NCI-H510A treated with DMSO at 0.1 percent for 48 hours (cell line): ENCODE measurements at regions not wholly inside any gene's neighbourhood (a gene's known extent, or its start where the extent isn't known, plus 50 kb on each side); places are given as distances from the start of the nearest gene placed in this dataset.
"Not testable (repeated sequence)": the region's sequence is repeated elsewhere in the genome, so short reads cannot be mapped to it uniquely, and the experiment has no call there.

Experiments used
- DNase-seq: peaks from one replicate; lab custom pipeline; 2025; lab: John Stamatoyannopoulos, UW

DNA sequence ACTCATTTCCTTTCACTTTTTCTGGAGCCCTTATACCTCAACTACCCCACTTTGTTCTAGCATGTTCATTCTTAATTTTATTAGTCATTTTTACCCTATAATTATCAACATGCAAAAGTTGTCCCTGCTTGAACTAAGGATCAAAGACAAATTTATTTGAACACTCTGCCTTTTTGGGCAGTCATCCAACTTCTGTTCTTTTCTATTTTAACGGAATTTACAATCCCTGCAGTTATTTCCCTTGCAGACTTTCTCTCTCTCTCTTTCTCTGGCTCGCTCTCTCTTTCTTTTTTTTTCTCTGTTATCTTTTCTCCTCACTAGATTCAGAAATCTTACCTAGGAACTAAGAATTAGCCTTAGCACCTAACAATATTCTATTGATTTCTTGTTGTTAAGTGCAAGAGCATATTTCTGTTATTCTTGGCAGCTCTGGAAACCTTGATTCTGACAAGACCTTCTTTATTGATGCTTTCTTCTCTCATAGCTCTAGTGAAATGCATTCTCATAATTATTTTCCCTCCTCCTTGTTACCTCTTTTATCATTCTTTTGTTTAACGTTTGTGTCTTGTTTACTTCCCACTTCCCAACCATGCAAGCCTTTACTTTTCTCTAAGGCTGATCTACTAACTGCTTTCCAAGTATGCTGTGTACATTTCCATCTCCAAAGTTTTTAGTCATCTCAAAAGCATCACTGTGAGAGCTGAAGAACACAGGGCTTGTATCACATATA lies 951.6 kb downstream of the DIPK2A start:
- DNase-seq, result no peak

DNA sequence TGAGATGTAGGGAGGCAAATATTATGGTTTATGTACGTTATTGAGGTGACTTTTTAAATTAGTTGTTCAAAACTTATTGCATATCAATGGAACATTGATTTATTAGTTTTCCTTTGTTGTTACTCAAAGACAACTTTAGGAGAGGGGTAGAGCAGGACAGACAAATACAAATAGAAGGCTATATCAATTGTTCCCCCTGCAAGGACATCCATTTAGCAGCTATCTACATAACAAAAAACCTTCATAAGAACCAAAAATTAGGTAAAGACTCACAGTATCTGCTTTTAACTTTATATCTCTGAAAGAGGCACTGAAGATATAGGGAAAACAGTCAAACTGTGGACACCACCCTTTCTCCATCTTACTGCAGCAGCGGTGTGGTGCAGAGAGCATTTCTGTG lies 958.8 kb downstream of the DIPK2A start:
- no peak for DNase-seq

DNA sequence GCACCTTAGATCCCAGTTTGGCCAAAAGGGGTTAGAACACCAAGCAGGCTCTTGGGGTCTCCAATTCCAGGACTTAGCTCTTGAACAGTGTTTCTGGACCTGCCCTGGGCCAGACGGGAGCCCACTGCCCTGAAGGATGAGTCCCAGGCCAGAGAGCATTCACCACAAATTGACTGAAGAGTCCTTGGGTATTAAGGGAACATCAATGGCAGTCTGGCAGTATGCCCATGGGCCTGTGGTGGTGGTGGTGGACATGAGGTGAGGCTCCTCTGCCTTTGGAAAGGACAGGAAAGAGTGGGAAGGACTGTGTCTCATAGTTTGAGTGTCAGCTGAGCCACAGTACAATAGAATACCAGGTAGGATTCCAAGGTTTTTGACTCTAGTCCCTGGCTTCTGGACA lies 960.0 kb downstream of the DIPK2A start:
- no peak for DNase-seq

DNA sequence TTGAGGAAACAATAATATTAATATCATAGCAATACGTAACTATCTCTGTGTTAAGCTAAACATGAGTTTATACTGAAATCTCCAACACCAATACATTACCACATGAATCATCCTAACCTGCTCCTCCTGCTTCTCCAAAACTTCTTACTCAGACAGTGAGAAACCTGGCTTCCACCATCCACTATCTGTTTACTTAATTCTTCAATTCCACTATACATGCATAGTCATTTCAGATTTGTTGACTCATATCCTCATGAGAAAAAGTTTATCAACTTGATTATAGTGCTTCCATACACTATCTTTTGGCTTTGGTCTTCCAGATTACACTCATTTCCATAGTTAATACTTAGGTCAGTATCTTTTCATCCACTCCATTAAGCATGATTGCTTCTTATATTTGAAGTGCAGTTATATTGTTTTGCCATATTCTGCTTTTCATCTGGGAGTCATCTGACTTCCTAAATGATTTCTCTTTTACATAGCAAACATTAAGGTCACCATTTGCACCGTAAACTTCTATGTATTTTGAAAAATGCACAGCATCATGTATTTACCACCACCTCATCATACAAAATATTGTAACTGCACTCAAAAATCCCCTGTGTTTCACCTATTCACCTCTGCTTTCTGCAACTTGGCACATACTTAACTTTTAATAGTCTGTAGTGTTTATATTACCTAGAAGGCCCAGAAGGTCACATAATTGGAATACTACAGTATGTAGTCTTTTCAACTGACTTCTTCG lies 970.6 kb downstream of the DIPK2A start:
- no peak for DNase-seq

DNA sequence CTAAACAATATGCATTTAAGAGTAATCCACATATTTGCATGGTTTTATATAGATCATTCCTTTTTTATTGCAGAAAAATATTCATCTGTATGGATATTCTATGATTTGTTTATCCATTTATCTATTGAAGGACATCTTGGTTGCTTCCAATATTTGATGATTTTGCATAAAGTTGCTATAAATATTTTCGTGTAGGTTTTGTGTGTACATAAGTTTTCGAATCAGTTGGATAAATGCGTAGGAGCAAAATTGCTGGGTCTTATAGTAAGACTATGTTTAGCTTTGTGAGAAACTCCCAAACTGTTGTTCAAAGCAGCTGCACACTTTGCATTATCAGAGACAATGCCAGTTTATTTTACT lies 971.2 kb downstream of the DIPK2A start:
- DNase-seq, result no peak

DNA sequence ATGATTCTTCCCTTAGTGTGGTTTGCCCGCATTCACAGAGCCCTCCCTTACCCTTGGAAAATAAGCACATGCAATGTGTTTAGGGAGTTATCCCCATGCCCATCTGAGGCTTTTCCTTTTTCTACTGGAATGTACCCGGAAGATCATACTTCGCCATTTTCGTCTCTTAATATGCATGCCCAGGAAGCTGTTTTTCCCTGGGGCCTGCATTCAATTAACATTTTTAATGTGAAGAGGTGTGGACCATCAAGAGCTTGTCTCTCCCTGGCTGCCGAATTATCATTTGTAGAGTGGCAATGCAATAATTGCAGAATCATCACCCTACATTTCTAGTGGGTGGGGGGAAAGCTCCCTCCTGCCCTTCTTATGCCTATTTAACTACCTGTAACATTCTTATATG lies 976.3 kb downstream of the DIPK2A start:
- no peak for DNase-seq

GRCh38 chr3:144948711-144949110 lies 977.1 kb downstream of the DIPK2A start:
- DNase-seq, result no peak

GRCh38 chr3:144953959-144954358 lies 982.3 kb downstream of the DIPK2A start:
- DNase-seq, result no peak

DNA sequence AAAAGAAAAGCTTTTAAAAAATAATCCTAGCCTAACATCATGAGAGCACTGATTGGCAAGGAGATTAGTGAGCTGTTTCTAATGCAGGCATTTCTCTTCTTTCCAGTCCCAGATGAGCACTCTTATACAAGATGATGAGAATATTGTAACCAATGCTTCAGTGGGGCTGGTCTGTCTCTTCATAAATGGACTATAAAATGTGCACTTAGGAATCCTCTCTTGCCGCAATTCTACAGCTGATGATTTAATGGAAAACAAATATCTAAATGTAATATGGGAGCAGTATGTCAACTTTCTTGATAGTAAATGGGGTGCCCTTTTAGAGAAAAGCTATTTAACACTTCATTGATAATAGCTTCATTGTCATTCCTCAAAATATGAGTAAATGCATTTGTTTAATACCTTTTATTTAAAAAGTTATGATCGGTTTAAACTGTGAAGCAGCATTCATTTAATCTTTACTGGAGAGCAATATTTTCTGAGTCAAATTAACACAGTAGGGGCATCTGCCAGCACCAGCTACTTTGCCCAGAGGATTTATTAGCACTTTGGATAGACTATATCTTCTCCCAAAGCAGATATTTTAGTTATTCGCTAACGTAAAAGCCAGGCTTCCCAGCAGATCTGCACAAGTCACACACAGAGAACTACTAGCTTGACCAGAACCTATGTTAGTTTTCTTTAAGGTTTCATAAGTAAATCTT lies 985.9 kb downstream of the DIPK2A start:
- DNase-seq, result no peak

GRCh38 chr3:144963810-144964209 lies 992.2 kb downstream of the DIPK2A start:
- no peak for DNase-seq

- DNase-seq, result no peak
Observed at GRCh38 chr3:144966560-144966959, 994.9 kb downstream of the DIPK2A start.

DNA sequence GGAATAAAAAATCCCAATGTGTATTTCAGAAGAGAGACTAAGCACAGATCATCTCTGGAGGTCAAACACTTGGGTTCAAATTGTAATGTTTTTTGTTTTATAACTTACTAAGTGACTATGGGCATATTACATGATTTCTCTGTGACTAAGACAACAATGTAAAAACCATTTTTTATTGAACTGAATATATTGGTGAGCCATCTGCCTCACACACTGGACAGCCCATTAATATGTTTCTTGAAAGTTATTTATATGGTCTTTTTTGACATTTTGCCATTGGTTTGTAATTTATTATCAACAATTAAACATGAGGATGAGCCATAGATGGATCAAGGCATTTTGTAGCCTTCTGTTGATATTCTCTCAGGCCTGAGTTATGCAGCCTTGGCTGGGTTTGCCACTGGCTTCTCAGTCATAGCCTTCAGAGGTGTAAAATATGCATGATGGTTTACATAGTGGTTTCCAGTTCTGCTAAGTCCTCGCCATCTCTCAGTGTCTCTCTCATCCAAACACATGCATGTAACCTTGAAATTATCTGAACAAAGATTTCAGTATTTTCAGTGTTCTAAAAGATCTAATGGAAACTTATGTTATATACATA lies 997.2 kb downstream of the DIPK2A start:
- DNase-seq, result no peak

- not testable (repeated sequence) for DNase-seq
Observed at GRCh38 chr3:144984481-144984880, 1012.9 kb downstream of the DIPK2A start.

DNA sequence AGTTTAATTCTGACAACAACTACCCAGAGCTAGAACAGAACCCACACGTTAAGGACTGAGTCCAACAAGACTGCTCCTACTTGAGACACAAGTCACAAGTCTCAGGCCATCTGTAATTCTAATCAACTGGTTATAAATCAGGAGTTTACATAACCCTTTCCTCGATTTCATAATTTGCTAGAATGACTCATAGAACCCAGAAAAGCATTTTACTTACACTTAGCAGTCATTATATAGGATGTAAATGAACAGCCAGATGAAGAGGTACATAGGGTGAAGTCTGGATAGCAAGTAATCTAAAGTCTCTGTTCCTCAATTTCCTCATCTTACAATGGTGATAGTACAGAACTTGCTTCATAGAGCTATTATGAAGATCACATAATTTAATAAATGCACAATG lies 1018.2 kb downstream of the DIPK2A start:
- DNase-seq, result no peak

DNA sequence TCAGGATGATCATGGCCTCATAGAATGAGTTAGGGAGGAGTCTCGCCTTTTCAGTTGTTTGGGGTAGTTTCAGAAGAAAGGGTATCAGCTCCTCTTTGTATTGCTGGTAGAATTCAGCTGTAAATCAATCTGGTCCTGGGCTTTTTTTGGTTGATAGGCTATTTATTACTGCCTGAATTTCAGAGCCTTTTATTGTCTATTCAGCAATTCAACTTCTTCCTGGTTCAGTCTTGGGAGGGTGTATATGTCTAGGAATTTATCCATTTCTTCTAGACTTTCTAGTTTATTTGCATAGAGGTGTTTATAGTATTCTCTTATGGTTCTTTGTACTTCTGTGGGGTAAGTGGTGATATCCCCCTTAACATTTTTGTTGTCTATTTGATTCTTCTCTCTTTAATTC lies 1024.2 kb downstream of the DIPK2A start:
- no peak for DNase-seq

- no peak for DNase-seq
Observed at GRCh38 chr3:145005427-145005826, 1033.8 kb downstream of the DIPK2A start.

- no peak for DNase-seq
Observed at GRCh38 chr3:145006271-145006670, 1034.6 kb downstream of the DIPK2A start.

GRCh38 chr3:145013931-145014330 lies 1042.3 kb downstream of the DIPK2A start:
- no peak for DNase-seq

- DNase-seq, result no peak
Observed at GRCh38 chr3:145015253-145015652, 1043.6 kb downstream of the DIPK2A start.

GRCh38 chr3:145017959-145018358 lies 1046.3 kb downstream of the DIPK2A start:
- no peak for DNase-seq

DNA sequence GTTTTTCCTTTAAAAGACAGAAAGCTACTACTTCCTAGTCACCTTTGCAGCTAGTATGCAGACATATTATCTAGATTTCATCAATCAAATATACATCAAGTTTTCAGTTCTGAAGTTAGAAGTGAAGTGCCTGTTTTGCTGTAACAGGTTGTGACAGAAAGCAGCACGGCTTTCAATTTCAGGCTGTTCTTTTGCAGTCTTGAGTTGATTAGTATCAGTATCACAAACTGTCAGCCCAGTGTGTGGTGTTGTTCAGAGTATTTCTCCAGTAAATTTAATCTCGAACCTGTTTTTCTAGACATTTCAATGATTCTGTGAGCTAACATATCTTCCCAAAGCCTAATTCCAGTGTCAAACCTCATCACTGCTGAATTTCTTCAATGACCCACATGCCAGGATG lies 1050.8 kb downstream of the DIPK2A start:
- DNase-seq, result no peak

GRCh38 chr3:145024700-145025099 lies 1053.1 kb downstream of the DIPK2A start:
- DNase-seq, result no peak

DNA sequence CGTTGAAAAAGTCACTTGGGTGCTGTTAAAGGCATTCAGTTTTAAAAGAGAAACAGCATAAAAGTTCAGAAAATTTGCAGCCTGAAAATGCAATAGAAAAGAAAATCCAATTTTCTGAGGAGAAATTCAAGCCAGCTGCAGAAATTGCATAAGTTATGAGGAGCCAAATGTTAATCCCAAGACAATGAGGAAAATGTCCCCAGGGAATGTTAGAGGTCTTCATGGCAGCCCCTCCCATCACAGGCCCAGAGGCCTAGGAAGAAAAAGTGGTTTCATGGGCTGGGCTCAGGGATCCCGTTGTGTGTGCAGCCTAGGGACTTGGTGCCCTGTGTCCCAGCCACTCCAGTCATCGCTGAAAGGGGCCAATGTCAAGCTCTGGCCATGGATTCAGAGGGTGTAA lies 1055.6 kb downstream of the DIPK2A start:
- DNase-seq, result not testable (repeated sequence)
